ENCODE measurements at regions not wholly inside any gene's neighbourhood (a gene's known extent, or its start where the extent isn't known, plus 50 kb on each side); places are given as distances from the start of the nearest gene placed in this dataset.
"Not testable (repeated sequence)": the region's sequence is repeated elsewhere in the genome, so short reads cannot be mapped to it uniquely, and the experiment has no call there.

- DNase-seq: no peak
These were observed 70.0 kb downstream of the KCTD15 start for GRCh38 chr19:33866696-33867095.

- DNase-seq: no peak
These were observed 71.5 kb downstream of the KCTD15 start for GRCh38 chr19:33868076-33868735.

DNA sequence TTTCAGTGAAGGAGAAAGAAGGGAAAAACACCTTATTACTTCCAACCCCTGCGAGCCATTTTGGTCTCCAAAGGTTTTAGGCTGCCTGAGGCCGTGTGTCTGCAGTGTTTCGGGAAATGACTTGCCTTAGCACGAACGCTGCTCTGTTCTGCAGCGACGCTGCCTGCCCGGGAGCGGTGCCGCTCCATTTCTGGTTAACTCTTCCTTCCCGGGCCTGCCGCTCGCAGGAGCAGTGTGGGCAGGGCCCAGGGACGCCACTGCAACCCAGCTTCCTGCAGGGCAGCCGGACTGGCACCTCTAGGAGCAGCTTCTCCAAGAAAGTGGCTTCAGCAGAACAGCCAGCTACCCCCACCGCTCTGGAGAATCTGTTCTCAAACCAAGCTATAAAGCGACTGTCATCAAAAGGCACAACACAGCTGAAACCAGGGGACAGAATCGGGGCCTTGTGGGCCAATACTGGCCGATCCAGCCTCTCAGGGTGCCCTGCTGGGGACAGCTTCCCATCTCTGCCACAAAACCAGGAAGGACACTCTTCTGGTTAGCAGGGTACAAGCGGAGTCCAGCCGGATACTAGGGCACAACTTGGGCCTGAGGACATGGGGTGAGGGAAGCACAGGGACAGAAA lies 72.2 kb downstream of the KCTD15 start:
- no peak for DNase-seq

GRCh38 chr19:33870298-33870932 lies 73.7 kb downstream of the KCTD15 start:
- not testable (repeated sequence) for DNase-seq

DNA sequence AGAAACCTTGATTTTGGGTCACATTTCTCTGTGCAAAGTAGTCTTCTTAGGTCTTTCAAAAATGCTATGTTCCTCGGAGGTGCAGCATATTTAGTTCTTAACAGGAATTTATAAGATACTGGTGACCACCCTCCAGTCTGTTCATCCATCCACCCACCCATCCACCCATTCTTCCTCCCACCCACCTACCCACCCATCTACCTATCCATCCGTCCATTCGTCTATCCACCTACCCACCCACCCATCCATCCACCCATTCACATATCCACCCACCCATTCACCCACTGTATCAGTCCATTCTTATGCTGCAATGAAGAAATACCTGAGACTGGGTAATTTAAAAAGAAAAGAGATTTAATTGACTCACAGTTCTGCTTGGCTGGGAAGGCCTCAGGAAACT lies 74.9 kb downstream of the KCTD15 start:
- DNase-seq: no peak

DNA sequence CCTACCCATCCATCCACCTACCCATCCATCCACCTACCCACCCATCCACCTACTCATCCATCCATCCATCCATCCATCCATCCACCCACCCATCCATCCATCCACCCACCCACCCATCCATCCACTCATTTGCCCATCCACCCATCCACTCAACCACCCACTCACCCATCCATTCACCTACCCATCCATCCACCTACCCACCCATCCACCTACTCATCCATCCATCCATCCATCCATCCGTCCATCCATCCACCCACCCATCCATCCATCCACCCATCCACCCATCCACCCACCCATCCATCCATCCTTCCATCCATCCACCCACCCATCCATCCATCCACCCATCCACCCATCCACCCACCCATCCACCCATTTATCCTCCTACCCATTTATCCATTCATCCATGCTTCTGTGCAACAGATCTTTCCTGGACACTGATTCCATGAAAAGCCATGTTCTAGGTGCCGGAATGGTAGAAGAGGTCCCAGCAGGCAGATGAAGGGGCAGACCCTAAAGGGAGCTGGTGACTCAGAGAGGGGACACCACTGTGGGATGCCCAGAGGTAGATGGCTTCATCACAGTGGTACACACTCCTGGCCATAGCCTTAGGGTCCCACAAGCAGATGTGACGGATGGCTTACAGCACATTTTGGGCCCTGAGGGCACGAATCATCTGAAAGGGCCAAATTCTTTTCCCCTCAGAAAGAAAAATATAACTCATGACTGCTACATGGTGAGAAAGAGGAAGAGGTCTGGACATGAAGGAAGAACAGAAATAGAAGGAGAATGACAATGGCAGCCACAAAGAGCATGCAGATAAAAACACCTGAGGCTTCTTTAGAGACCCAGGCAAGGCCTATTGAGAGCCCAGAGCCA lies 76.0 kb downstream of the KCTD15 start:
- no peak for DNase-seq

DNA sequence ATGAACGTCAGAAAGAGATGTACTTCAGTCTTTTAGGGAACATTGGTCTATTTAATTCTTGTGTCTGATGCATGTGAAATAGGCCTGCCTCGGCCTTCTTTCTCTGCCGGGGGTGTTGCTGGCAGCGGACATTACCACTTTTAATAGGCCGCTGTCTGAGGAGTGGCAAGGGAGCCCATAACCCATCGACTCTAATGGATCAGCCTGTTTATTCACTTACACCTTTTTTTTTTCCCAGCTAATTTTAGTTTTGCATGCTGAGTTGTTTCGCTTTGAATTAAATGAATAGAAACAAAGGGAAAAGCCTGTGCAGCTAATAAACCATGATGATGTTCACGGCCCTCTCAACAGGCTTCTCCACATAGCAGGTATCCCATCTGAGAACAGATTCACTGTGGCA lies 78.4 kb downstream of the KCTD15 start:
- DNase-seq: no peak

- DNase-seq: no peak
These were observed 79.5 kb downstream of the KCTD15 start for GRCh38 chr19:33876192-33876591.

DNA sequence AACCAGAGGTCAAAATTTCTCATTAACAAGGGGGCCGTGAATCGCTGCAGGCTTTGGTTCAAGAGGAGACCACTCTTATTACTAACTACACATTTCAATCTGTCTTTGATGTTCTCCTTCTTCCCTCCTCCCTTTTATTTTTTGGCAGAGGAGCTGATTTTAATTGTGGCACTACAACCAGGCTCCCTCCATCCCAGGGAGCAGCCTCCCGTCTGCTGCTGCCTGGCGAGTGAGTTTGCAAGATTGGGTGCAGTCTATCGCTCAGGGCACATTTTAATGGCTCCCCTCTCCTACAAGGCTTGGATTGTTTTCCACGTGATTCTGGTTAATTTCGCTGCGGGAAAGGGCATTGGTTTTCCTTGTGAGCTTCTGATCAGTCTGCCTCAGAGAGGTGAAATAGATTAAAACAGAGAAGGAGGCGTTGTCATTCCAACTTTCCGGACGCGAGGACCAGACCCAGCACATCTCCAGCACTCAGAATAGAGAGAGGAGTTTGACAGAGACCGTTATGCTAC lies 81.4 kb downstream of the KCTD15 start:
- DNase-seq: no peak

GRCh38 chr19:33878910-33879810 lies 82.5 kb downstream of the KCTD15 start:
- no peak for DNase-seq

DNA sequence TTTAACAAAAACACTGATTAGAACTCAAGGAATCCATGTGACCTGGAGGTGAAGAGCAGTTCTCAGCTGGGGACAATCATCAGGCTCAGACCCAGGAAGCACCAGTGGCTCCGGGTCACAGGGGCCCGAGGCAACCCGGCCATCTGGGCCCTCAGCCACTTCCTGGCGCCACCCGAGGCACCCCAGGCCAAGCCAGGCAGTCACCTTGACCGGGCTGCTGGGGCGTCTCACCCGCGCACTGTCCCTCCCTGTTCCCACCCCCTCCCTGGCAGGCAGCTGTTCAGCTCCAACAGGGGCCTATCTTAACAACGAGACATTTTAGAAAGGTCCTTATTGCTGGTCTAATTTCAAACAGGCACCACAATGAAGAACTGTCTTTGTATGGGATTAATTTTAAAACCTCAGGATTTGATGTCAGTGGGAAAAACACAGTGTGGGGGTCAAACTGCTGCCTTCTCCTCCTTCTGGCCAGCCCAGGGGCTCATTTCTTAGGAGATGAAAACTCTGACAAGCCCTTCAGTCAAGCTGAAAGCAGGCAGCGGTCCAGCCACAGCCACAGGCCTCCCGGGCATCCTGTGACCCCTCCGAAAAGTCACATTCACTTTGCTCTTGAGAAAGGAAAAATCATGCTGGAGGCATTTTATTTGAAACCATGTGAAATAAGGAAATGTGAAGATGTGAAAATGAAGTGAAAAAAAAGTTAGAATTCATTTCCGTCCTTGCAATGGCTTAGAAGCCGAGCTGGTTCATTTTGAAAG lies 83.3 kb downstream of the KCTD15 start:
- no peak for DNase-seq

DNA sequence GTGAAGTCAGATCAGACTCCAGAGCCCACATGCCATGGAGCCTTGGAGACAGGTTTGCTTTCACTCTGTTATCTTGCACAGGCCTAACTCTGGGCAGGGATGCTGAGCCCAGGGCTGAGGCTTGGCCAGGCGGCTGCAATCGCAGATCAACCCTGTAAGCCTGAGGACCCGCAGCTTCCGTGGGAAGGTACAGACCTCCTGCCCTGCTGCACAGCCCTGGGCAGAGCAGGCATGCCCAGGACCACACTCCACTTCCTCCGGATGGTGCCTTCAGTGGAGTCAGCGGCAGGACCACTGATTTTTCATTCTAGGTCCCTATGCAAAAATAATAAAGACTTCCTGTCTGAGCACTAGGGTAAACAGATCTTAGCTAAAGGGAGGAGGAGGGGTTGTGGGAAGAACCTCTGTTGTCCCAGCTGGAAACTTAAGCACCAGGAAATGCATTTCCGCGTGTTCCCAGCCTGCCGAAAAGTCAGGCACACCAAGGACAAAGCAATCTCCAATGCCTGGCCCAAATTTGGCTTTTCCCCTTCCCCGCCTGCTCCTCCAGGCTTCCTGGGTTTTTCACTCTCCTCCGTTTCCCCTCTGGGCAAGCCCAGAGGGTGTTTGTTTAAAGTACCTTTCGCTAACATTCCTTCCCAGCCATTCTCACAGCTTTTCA lies 87.3 kb downstream of the KCTD15 start:
- DNase-seq: no peak

DNA sequence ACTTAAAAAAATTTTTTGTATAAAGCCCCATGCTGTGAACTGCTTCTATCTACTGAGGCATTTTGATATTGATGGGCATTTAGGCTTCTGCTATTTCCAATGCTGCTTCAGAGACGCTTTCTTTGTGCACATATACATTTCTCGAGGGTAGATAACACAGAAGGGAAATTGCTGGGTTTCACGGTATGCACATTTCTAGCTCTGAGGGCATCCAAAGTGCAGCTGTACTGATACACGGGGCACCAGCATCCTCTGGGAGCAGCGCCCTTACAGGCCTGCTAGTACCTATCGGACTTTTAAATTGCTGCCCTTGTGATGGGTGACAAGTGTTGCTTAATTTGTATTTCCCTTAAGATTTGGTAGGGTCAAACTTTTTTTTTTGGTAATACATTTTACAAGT lies 88.6 kb downstream of the KCTD15 start:
- DNase-seq: no peak

DNA sequence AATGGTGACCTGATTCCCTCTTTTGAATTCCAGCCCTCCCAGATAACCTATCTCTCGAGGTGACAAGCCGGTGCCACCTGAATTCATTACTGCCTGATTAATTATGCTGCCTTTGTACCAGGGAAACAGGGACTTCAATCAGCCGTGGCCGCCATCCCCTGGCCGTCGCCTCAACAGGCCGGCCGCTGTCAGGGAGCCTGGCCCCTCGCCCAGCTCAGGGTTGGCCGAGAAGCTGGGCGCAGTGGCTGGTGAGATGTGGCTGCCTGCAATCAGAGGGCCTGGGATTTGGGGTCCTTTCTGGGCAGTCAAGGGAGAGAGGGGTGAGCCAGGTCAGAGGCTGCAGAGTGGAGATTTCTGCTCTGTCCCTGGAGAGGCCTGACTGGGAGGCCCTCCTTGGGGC lies 91.2 kb downstream of the KCTD15 start:
- no peak for DNase-seq

DNA sequence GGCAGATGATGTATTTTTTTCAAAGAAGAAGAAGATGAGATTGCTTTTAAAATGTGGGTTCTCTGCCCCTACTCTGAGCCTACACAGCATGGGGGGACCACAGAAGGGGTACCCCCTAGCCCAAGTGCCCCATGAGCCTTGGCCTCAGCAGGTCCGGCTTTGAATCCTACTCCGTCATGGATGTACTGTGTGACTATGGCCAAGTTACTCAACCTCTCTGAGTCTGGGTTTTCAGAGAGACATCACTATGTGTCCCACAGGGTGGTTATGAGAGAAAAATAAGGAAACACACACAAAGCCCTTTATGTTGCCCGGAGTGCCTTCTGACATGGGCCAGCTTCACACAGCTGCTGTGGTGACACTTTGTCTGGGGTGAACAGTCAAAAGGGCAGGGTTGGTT lies 92.0 kb downstream of the KCTD15 start:
- DNase-seq: no peak

- DNase-seq: no peak
These were observed 93.9 kb downstream of the KCTD15 start for GRCh38 chr19:33890569-33890968.

DNA sequence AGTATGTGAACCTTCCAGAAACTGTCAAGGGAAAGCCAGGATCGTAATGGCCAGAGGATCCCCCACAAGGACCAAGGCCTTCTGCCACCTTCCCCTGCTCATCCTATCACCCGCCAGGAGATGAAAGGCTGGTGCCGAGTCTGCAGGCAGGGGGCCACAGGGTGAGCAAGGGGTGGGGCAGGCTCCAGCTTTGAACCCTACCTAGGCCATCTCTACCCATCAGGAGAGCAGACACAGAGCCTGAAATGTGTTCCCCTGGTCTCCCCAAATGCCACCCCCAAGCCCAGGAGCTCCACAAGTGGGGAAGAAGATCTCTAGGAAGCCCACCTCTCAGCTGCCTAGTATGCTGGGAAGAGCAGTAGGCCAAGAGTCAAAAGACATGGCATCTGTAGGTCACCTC lies 95.1 kb downstream of the KCTD15 start:
- DNase-seq: no peak

GRCh38 chr19:33894787-33895186 lies 98.1 kb downstream of the KCTD15 start:
- no peak for DNase-seq

- DNase-seq: no peak
These were observed 98.7 kb downstream of the KCTD15 start for GRCh38 chr19:33895366-33895765.

GRCh38 chr19:33898062-33898677 lies 101.5 kb downstream of the KCTD15 start:
- DNase-seq: no peak

Data from SW 1271 (cell line).